Muscle of leg (tissue), 3 donors: ENCODE measurements at regions not wholly inside any gene's neighbourhood (a gene's known extent, or its start where the extent isn't known, plus 50 kb on each side); places are given as distances from the start of the nearest gene placed in this dataset.

Experiments used
- DNase-seq: peaks from one replicate; pipeline ENCODE4 v3.0.0; 2013
- H3K27ac ChIP-seq: one replicate; pipeline ENCODE4 v1.5.1; 2013; ENCODE audit warnings: mild to moderate bottlenecking, low read length, control low read depth
- H3K27me3 ChIP-seq: one replicate; pipeline ENCODE4 v1.6.1; 2013; ENCODE audit warnings: low read length; ENCODE audit not compliant: control insufficient read depth, insufficient read depth
- H3K36me3 ChIP-seq: one replicate; pipeline ENCODE4 v1.6.1; 2013; ENCODE audit warnings: low read length; ENCODE audit not compliant: control insufficient read depth, insufficient read depth
- H3K4me1 ChIP-seq: one replicate; pipeline ENCODE4 v1.6.1; 2013; ENCODE audit warnings: low read length; ENCODE audit not compliant: control insufficient read depth, insufficient read depth
- H3K4me3 ChIP-seq: one replicate; pipeline ENCODE4 v1.5.1; 2013; ENCODE audit warnings: low read length, control low read depth
- H3K9me3 ChIP-seq: replicated peaks from 2 replicates; pipeline ENCODE4 v1.6.1; 2013; ENCODE audit warnings: low read depth, low read length; ENCODE audit not compliant: control insufficient read depth
- WGBS: methylation state at CpG from one replicate; pipeline ENCODE4 v1.1.5; 2013; ENCODE audit warnings: missing lambda C conversion rate; ENCODE audit not compliant: insufficient coverage; 5-methylcytosine and 5-hydroxymethylcytosine counted together

- WGBS, result no CpG with 5 or more reads among the region's 1 CpG
- no peaks in the 10 kb centered on the region for H3K4me1 ChIP-seq
- H3K27ac ChIP-seq, result no peak overlapping the region
- H3K4me3 ChIP-seq, result no peak overlapping the region
- no peak for DNase-seq
- H3K36me3 ChIP-seq, result no peaks in the 10 kb centered on the region
- no peaks in the 10 kb centered on the region for H3K9me3 ChIP-seq
- no peaks in the 10 kb centered on the region for H3K27me3 ChIP-seq
Observed at GRCh38 chr2:167365216-167365615, 476.9 kb downstream of the XIRP2 start.

DNA sequence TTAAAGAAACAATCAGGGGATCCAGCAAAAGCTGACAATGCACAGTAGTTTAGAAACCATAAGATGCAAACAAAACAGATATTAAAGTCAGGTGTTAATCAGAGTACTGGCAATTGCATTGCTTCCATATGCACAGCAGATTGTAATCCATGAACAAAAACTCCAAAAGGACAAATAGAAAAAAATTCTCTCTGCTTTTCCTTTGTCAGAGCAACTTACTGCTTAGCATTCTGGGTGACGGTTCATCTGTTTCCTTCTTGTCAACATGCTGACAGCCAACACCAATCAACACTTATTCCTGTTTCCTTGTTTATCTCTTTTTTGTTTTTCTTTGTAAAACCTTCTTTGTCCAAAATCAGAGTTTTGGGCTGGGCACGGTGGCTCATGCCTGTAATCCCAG lies 473.1 kb downstream of the XIRP2 start:
- H3K27me3 ChIP-seq, result no peaks in the 10 kb centered on the region
- H3K36me3 ChIP-seq, result no peaks in the 10 kb centered on the region
- H3K9me3 ChIP-seq, result no peaks in the 10 kb centered on the region
- no peak overlapping the region for H3K27ac ChIP-seq
- no peaks in the 10 kb centered on the region for H3K4me1 ChIP-seq
- DNase-seq, result no peak
- WGBS, result 0% methylated on average over 1 of the region's 2 CpGs
- H3K4me3 ChIP-seq, result no peak overlapping the region

DNA sequence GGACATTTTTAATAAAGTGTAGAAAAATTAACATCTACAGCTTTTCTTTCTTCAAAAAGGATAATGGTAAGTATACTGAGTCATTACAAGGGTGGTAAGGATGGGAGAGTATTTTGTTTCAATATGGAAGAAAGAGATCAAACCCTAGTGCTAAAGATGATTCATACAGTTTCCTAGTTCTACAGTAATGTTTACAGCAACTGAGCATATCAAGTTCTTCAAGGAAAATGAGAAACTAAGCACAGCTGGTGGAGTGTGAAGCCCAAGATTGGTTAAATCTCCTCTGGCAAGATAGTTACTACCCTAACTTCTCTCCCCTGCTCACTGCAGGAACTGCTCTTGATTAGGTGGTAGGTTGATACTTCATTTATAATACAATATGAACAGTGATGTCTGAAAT lies 467.5 kb downstream of the XIRP2 start:
- H3K4me1 ChIP-seq, result no peaks in the 10 kb centered on the region
- H3K9me3 ChIP-seq, result no peaks in the 10 kb centered on the region
- no peaks in the 10 kb centered on the region for H3K36me3 ChIP-seq
- H3K4me3 ChIP-seq, result no peak overlapping the region
- H3K27ac ChIP-seq, result no peak overlapping the region
- H3K27me3 ChIP-seq, result no peaks in the 10 kb centered on the region
- no peak for DNase-seq

GRCh38 chr2:167353605-167354280 lies 465.5 kb downstream of the XIRP2 start:
- H3K27me3 ChIP-seq, result no peaks in the 10 kb centered on the region
- WGBS, result no CpG with 5 or more reads among the region's 1 CpG
- H3K27ac ChIP-seq, result no peak overlapping the region
- no peak overlapping the region for H3K4me3 ChIP-seq
- H3K9me3 ChIP-seq, result no peaks in the 10 kb centered on the region
- no peaks in the 10 kb centered on the region for H3K4me1 ChIP-seq
- H3K36me3 ChIP-seq, result no peaks in the 10 kb centered on the region
- DNase-seq, result no peak

DNA sequence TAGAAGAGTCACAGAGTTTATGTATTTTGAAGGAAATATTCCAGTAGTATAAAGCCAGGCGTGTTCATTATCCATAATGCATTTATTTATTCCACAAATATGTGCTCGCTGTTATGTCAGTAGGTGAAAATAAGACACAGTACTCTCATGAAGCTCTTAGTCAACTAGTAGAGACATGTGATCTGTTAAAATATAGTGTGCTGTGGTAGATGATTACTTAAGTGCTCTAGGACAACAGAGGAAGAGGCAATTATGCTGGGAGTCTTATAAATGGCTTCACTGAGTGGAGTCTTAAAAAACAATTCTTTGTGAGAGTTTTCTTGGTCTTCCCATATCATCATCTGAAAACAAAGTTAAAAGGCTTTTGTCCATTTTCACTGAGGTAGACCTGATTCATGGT lies 457.3 kb downstream of the XIRP2 start:
- Histone ChIP-seq H3K9me3 (no peaks in the 10 kb centered on the region), H3K4me1 (no peaks in the 10 kb centered on the region), H3K27me3 (no peaks in the 10 kb centered on the region), H3K36me3 (no peaks in the 10 kb centered on the region), H3K27ac (no peak overlapping the region), H3K4me3 (no peak overlapping the region)
- DNase-seq, result no peak
- WGBS, result no CpG with 5 or more reads among the region's 2 CpGs

GRCh38 chr2:167342769-167343168 lies 454.5 kb downstream of the XIRP2 start:
- no peak overlapping the region for H3K4me3 ChIP-seq
- H3K4me1 ChIP-seq, result no peaks in the 10 kb centered on the region
- no peaks in the 10 kb centered on the region for H3K9me3 ChIP-seq
- WGBS, result no CpG with 5 or more reads among the region's 1 CpG
- DNase-seq, result peak; percentile 10
- H3K27ac ChIP-seq, result no peak overlapping the region
- no peaks in the 10 kb centered on the region for H3K27me3 ChIP-seq
- no peaks in the 10 kb centered on the region for H3K36me3 ChIP-seq

DNA sequence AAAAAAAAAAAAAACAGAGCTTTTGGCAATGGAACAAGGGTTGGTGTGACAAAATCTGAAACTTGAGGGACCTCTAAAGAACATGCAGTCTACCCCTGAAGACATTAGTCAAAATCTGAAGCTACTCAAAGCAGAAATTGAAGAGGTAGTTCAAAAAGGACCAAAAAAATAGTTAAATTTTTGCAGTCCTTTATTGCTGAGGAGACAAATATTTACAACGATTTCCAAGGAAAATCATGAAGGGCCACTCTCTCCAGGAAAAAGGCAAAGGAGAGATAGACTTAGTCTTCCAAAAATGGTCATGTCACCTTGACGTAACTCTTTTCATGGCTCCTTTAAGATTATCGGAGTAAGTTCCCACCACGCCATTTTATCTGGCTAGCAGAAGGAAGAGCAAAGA lies 452.0 kb downstream of the XIRP2 start:
- Histone ChIP-seq H3K36me3 (no peaks in the 10 kb centered on the region), H3K9me3 (no peaks in the 10 kb centered on the region), H3K4me3 (no peak overlapping the region), H3K27me3 (no peaks in the 10 kb centered on the region), H3K4me1 (no peaks in the 10 kb centered on the region), H3K27ac (no peak overlapping the region)
- no peak for DNase-seq
- WGBS, result 67% methylated on average over 1 of the region's 4 CpGs

GRCh38 chr2:167336213-167336612 lies 447.9 kb downstream of the XIRP2 start:
- H3K9me3 ChIP-seq, result no peaks in the 10 kb centered on the region
- no peaks in the 10 kb centered on the region for H3K27me3 ChIP-seq
- no peaks in the 10 kb centered on the region for H3K4me1 ChIP-seq
- WGBS, result no CpG with 5 or more reads among the region's 2 CpGs
- DNase-seq, result no peak
- no peak overlapping the region for H3K27ac ChIP-seq
- H3K36me3 ChIP-seq, result no peaks in the 10 kb centered on the region
- no peak overlapping the region for H3K4me3 ChIP-seq

DNA sequence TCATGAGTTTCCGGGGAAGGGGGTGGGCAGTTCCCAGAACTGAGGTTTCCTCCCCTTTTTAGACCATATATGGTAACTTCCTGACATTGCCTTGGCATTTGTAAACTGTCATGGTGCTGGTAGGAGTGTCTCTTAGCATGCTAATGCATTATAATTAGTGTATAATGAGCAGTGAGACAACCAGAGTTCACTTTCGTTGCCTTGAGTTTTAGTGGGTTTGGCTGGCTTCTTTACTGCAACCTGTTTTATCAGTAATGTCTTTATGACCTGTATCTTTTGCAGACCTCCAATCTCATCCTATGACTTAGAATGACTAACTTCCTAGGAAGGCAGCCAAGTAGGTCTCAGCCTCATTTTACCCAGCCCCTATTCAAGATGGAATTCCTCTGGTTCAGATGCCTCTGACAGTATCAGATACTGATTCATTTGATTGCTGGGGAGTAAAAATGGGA lies 447.3 kb downstream of the XIRP2 start:
- no peaks in the 10 kb centered on the region for H3K4me1 ChIP-seq
- H3K9me3 ChIP-seq, result no peaks in the 10 kb centered on the region
- H3K27me3 ChIP-seq, result no peaks in the 10 kb centered on the region
- no CpG with 5 or more reads among the region's 2 CpGs for WGBS
- H3K36me3 ChIP-seq, result no peaks in the 10 kb centered on the region
- no peak overlapping the region for H3K4me3 ChIP-seq
- no peak for DNase-seq
- H3K27ac ChIP-seq, result no peak overlapping the region

DNA sequence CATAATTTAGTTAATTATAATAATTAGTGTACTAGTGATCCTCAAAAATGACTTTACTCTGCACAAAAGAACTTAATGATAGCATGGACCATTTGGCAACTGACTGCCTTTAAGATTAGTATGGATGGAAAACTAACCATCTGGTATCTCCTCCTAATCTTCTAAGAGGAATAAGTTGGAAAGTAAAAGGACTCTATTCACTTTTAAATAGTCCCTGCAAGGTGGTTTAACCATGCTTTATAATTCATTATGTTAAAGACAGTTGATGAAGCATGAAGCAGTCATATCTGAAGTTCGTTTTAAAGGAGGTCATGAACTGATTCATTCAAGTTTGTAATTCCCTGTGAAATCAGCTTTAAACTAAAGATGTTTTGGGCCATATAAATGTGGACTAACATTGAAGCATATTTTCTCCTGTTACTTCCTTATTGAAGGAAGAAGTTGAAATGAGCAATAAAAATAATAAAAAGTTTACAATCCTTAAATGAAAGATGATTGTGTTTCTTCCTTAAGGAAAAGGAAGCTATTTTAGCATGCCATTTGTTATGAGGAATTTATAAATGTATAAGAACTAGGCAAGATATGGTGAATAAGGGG lies 446.0 kb downstream of the XIRP2 start:
- Histone ChIP-seq H3K36me3 (no peaks in the 10 kb centered on the region), H3K9me3 (no peaks in the 10 kb centered on the region), H3K4me1 (no peaks in the 10 kb centered on the region), H3K27ac (no peak overlapping the region), H3K4me3 (no peak overlapping the region), H3K27me3 (no peaks in the 10 kb centered on the region)
- DNase-seq, result no peak
- no CpG with 5 or more reads among the region's 1 CpG for WGBS

- Histone ChIP-seq H3K27me3 (no peaks in the 10 kb centered on the region), H3K36me3 (no peaks in the 10 kb centered on the region), H3K4me1 (no peaks in the 10 kb centered on the region), H3K9me3 (no peaks in the 10 kb centered on the region), H3K4me3 (no peak overlapping the region), H3K27ac (no peak overlapping the region)
- no CpG with 5 or more reads among the region's 3 CpGs for WGBS
- no peak for DNase-seq
Observed at GRCh38 chr2:167333245-167333644, 445.0 kb downstream of the XIRP2 start.
